Upper lobe of right lung (tissue), 1 donor: ENCODE measurements at regions not wholly inside any gene's neighbourhood (a gene's known extent, or its start where the extent isn't known, plus 50 kb on each side); places are given as distances from the start of the nearest gene placed in this dataset.
"Not testable (repeated sequence)": the region's sequence is repeated elsewhere in the genome, so short reads cannot be mapped to it uniquely, and the experiment has no call there.

Experiments used
- ATAC-seq: fragments of 200-7000 bp; cut with Tn5 transposase; one replicate; pipeline ENCODE4 v1.9.1; 2020; ENCODE audit warnings: mild to moderate bottlenecking, moderate library complexity
- DNase-seq: peaks from one replicate; pipeline ENCODE4 v3.0.0-alpha.2; 2020
- H3K27ac ChIP-seq: fragments of 200-600 bp; one replicate; pipeline ENCODE4 v1.8.0; 2022
- H3K27me3 ChIP-seq: fragments of 200-600 bp; one replicate; pipeline ENCODE4 v1.8.0; 2022; ENCODE audit warnings: mild to moderate bottlenecking
- H3K36me3 ChIP-seq: fragments of 200-600 bp; one replicate; pipeline ENCODE4 v1.8.0; 2022
- H3K4me1 ChIP-seq: fragments of 200-600 bp; one replicate; pipeline ENCODE4 v1.8.0; 2022
- H3K4me3 ChIP-seq: fragments of 200-600 bp; one replicate; pipeline ENCODE4 v1.8.0; 2022; ENCODE audit warnings: mild to moderate bottlenecking
- H3K9me3 ChIP-seq: fragments of 200-600 bp; one replicate; pipeline ENCODE4 v1.8.0; 2022
- intact Hi-C: fragments of 100-400 bp; cut with DNase I; formaldehyde crosslinking; loops from one replicate; pipeline ENCODE4 v1.11.0; 2022
- TF ChIP-seq, protein P1 (sequence below): fragments of 200-600 bp; IDR thresholded peaks from one replicate; pipeline ENCODE4 v1.8.0; 2022; ENCODE audit warnings: antibody characterized with exemption
- donor health status: DM: no; HTN: yes; CAD: no; lungs with severe emphysema.

DNA sequence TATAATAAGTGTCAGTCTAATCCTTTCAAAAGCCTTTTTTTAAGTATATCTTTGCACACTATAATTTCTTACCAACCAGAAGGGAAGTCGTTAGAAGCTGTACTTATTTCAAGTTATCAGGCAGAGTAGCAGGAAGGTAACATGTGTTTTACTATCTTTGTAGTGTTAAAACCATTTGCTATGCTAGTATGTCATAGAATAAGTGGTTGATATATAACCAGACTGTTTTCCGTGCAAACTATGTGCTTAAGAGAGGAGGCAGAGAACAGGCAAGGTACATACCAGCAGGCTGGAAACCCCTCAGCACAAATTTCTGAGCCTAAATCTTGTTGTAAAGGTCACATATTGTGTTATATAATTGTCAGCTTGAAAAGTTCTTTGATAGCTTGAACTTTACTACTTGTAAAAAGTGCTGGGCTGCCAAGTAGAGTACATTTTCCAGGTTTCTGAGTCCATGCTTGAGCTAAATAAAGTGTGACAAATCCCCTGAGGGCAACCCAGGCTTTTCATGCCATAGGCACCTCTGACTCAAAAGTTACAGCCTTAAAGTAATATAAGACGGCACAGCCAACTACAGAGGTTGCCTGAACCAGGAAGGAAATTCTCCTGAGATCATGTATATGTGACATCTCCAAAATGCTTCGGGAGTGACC is 1297.4 kb downstream of the PCDH9 start:
- H3K36me3 ChIP-seq = no peaks in the 10 kb centered on the region
- no peak overlapping the region for H3K27ac ChIP-seq
- intact Hi-C loops = no loop called here
- TF ChIP-seq, protein P1, sequence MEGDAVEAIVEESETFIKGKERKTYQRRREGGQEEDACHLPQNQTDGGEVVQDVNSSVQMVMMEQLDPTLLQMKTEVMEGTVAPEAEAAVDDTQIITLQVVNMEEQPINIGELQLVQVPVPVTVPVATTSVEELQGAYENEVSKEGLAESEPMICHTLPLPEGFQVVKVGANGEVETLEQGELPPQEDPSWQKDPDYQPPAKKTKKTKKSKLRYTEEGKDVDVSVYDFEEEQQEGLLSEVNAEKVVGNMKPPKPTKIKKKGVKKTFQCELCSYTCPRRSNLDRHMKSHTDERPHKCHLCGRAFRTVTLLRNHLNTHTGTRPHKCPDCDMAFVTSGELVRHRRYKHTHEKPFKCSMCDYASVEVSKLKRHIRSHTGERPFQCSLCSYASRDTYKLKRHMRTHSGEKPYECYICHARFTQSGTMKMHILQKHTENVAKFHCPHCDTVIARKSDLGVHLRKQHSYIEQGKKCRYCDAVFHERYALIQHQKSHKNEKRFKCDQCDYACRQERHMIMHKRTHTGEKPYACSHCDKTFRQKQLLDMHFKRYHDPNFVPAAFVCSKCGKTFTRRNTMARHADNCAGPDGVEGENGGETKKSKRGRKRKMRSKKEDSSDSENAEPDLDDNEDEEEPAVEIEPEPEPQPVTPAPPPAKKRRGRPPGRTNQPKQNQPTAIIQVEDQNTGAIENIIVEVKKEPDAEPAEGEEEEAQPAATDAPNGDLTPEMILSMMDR = no peak
- DNase-seq = no peak
- no peak overlapping the region for H3K4me3 ChIP-seq
- ATAC-seq = no peak
- no peaks in the 10 kb centered on the region for H3K9me3 ChIP-seq
- H3K27me3 ChIP-seq = no peaks in the 10 kb centered on the region
- H3K4me1 ChIP-seq = no peaks in the 10 kb centered on the region

DNA sequence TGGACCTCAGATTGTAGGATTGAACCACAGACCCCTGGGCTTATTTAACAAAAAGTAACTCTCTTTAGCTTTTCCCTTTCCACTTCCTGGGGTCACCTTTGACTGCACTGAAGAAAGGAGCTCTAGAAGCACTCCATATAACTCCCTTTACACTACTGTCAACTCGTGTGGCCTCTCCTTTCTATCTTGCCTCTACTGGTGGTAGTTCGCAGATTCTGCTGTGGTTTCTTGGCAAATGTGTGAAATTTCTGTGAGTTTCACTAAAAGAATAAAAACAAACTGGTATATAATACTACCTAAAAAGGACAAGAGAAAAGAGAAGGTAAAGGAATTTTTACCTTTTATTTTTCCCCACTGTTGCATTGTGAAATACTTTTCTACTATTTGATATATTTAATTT is 1298.1 kb downstream of the PCDH9 start:
- H3K9me3 ChIP-seq = no peaks in the 10 kb centered on the region
- no peaks in the 10 kb centered on the region for H3K27me3 ChIP-seq
- intact Hi-C loops = no loop called here
- no peak overlapping the region for H3K4me3 ChIP-seq
- no peak for DNase-seq
- no peak for ATAC-seq
- no peaks in the 10 kb centered on the region for H3K4me1 ChIP-seq
- no peak overlapping the region for H3K27ac ChIP-seq
- H3K36me3 ChIP-seq = no peaks in the 10 kb centered on the region
- TF ChIP-seq, protein P1 = no peak

DNA sequence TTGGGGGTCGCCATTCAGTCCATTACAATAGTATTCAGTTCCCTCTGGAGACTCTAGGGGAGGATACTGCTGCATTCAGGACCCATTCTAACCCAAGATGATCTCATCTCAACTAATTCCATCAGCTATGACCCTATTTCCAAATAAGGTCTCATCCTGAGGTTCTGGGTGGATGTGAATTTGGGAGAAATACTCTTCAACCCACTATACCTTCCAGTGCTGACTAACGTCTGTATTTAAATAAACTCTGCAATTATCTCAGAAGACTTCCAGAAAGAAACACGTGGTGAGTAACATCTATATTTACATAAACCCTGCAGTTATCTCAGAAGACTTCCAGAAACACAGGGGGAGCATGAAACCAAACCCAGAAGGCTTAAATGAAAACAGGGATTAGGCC is 1300.7 kb downstream of the PCDH9 start:
- H3K4me1 ChIP-seq = no peaks in the 10 kb centered on the region
- no peaks in the 10 kb centered on the region for H3K27me3 ChIP-seq
- no peak for ATAC-seq
- no peak for DNase-seq
- no peak overlapping the region for H3K4me3 ChIP-seq
- intact Hi-C loops = no loop called here
- no peak overlapping the region for H3K27ac ChIP-seq
- H3K9me3 ChIP-seq = no peaks in the 10 kb centered on the region
- TF ChIP-seq, protein P1 = no peak
- H3K36me3 ChIP-seq = no peaks in the 10 kb centered on the region

DNA sequence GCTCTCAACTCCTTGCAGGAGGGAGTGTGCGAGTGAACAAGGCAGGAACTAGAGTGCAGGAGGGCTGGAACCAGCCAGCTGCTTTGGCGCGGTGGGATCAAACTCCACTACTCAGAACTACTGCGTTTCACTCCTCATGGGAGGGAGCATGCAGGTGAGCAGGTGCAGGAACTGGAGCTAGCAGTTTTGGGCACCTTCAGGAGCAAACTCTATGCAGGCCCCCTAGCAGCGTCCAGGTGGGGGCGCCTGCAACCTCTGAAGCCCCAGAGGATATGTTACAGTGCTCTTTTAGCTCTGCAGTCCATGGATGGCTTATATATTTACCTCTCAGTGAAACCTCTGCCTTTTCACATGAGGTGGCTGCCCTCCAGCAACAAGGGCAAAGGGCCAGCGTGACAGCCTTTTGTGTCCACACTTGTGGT is 1303.4 kb downstream of the PCDH9 start:
- ATAC-seq = peak; percentile 77
- H3K4me3 ChIP-seq = no peak overlapping the region

DNA sequence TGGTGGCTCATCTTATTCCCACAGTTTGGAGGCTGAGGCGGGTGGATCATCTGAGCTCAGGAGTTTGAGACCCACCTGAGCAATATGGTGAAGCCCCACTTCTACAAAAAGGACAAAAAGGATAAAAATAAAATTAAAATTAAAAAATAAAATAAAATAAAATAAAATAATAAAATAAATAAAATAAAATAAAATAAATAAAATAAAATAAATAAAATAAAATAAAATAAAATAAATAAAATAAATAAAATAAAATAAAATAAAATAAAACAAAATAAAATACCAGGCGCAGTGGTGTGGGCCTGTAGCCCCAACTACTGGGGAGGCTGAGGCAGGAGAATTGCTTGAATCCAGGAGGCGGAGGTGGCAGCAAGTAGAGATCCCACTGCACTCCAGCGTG is 1307.3 kb downstream of the PCDH9 start:
- H3K4me3 ChIP-seq, H3K4me1 ChIP-seq, H3K27me3 ChIP-seq, H3K36me3 ChIP-seq, H3K27ac ChIP-seq, intact Hi-C loops, ATAC-seq, DNase-seq, H3K9me3 ChIP-seq: not testable (repeated sequence)

More for the DNA sequence above, 1303.4 kb downstream of the PCDH9 start:
- H3K36me3 ChIP-seq = no peaks in the 10 kb centered on the region
- H3K27ac ChIP-seq = no peak overlapping the region
- H3K27me3 ChIP-seq = no peaks in the 10 kb centered on the region
- intact Hi-C loops = no loop called here
- no peaks in the 10 kb centered on the region for H3K4me1 ChIP-seq
- no peaks in the 10 kb centered on the region for H3K9me3 ChIP-seq
- peak; percentile 63 for DNase-seq
- TF ChIP-seq, protein P1 = peak; percentile 23

DNA sequence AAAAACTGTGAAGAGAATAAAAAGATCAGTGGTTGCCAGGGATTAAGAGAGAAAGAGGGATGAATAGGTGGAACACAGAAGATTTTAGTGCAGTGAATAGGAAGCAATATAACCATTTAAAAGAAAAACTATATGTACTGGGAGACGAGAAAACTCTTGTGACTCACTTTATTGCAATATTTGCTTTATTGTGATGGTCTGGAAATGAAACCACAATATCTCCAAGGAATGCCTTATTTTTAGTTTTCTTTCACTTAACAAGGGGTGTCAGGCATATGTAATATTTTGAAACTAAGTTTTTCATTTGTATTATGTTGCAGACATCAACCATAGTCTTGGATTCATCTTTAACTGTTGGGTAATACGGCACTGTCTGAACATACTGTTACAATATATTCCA is 1308.2 kb downstream of the PCDH9 start:
- Histone ChIP-seq H3K36me3 (no peaks in the 10 kb centered on the region), H3K27ac (no peak overlapping the region), H3K27me3 (no peaks in the 10 kb centered on the region), H3K4me1 (no peaks in the 10 kb centered on the region), H3K9me3 (no peaks in the 10 kb centered on the region), H3K4me3 (no peak overlapping the region)
- DNase-seq = no peak
- intact Hi-C loops = no loop called here
- no peak for ATAC-seq
- TF ChIP-seq, protein P1 = no peak
